ENCODE measurements at regions not wholly inside any gene's neighbourhood (a gene's known extent, or its start where the extent isn't known, plus 50 kb on each side); places are given as distances from the start of the nearest gene placed in this dataset.

GRCh38 chr4:54414545-54414944 is 185.5 kb downstream of the PDGFRA start:
- TF ChIP-seq POLR2A (IDR thresholded peaks at IDR 0.05; ENCODE audit: low read length) (no peak), GATA1 (IDR thresholded peaks at IDR 0.05; ENCODE audit: low read depth, low read length) (no peak)
